ENCODE measurements at regions not wholly inside any gene's neighbourhood (a gene's known extent, or its start where the extent isn't known, plus 50 kb on each side); places are given as distances from the start of the nearest gene placed in this dataset.
"Not testable (repeated sequence)": the region's sequence is repeated elsewhere in the genome, so short reads cannot be mapped to it uniquely, and the experiment has no call there.

DNA sequence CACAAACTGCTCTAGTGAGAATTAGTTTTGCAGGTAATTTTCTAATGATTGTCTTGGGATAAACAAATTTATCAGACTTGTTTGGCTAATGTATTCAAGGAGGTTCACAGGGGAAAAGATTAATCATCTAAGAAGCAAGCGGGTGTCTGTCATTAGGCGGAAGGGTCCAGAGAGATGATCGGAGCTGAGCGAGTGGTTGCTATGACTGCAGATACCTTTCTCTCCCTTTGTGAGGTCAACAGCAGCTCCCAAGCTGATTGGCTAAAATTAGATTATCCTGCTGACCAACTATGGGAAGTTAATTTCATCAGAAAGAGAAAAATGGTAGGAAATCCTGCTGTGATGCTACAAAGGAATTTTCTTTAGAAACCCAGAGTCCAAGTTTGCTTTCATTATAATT, 276.0 kb downstream of the SOX2 start:
- Mint-ChIP-seq H3K36me3 (ENCODE audit: low read depth) (no peaks in the 10 kb centered on the region), H3K27ac (no peak overlapping the region), H3K4me3 (no peak overlapping the region), H3K4me1 (no peaks in the 10 kb centered on the region), H3K27me3 (no peaks in the 10 kb centered on the region), H3K9me3 (no peaks in the 10 kb centered on the region)
- no peak for DNase-seq
- POLR2A ChIA-PET: no interaction called here
- CTCF ChIA-PET: no interaction called here

GRCh38 chr3:181998828-181999227, 287.1 kb downstream of the SOX2 start:
- Mint-ChIP-seq H3K27me3 (no peaks in the 10 kb centered on the region), H3K27ac (no peak overlapping the region), H3K4me3 (no peak overlapping the region), H3K9me3 (no peaks in the 10 kb centered on the region), H3K4me1 (no peaks in the 10 kb centered on the region), H3K36me3 (ENCODE audit: low read depth) (no peaks in the 10 kb centered on the region)
- ChIA-PET CTCF (no interaction called here), POLR2A (no interaction called here)
- DNase-seq: no peak

- no peak overlapping the region for H3K27ac Mint-ChIP-seq
- H3K4me3 Mint-ChIP-seq: no peak overlapping the region
- no peaks in the 10 kb centered on the region for H3K9me3 Mint-ChIP-seq
- ChIA-PET CTCF (no interaction called here), POLR2A (no interaction called here)
- H3K27me3 Mint-ChIP-seq: no peaks in the 10 kb centered on the region
- DNase-seq: no peak
- H3K4me1 Mint-ChIP-seq: no peaks in the 10 kb centered on the region
- H3K36me3 Mint-ChIP-seq (ENCODE audit: low read depth): no peaks in the 10 kb centered on the region
Measured at GRCh38 chr3:181999314-181999713, 287.6 kb downstream of the SOX2 start.

GRCh38 chr3:182000447-182000846, 288.7 kb downstream of the SOX2 start:
- ChIA-PET CTCF (no interaction called here), POLR2A (no interaction called here)
- Mint-ChIP-seq H3K4me1 (no peaks in the 10 kb centered on the region), H3K4me3 (no peak overlapping the region), H3K27ac (no peak overlapping the region), H3K27me3 (no peaks in the 10 kb centered on the region), H3K36me3 (ENCODE audit: low read depth) (no peaks in the 10 kb centered on the region), H3K9me3 (no peaks in the 10 kb centered on the region)
- no peak for DNase-seq

DNA sequence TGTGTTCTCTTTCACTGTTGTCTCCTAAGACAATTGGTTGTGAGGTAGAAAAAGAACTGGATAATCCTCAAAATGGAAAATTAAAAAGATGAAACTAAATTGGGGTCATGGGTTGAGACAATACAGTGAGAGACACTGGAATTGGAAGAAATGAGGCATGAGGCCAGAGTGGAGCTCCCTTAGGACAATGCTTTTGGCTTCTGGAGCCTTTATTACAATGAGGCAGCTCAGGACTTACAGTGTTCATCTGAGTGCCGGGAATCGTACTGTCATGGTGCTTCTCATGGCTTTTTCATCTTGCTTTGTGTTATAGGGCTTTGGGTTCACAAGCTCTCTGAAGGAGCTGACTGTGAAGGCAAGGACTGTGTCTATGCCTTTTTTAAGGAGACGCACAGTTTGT, 293.5 kb downstream of the SOX2 start:
- no peak overlapping the region for H3K27ac Mint-ChIP-seq
- H3K4me3 Mint-ChIP-seq: no peak overlapping the region
- H3K4me1 Mint-ChIP-seq: no peaks in the 10 kb centered on the region
- no peak for DNase-seq
- no peaks in the 10 kb centered on the region for H3K36me3 Mint-ChIP-seq (ENCODE audit: low read depth)
- H3K27me3 Mint-ChIP-seq: no peaks in the 10 kb centered on the region
- POLR2A ChIA-PET: no interaction called here
- H3K9me3 Mint-ChIP-seq: no peaks in the 10 kb centered on the region
- CTCF ChIA-PET: interaction anchor here (0.6 kb wide), 1 partner anchor 898 kb away, joined by 3 read pairs; no protein-coding TSS in a partner anchor

DNA sequence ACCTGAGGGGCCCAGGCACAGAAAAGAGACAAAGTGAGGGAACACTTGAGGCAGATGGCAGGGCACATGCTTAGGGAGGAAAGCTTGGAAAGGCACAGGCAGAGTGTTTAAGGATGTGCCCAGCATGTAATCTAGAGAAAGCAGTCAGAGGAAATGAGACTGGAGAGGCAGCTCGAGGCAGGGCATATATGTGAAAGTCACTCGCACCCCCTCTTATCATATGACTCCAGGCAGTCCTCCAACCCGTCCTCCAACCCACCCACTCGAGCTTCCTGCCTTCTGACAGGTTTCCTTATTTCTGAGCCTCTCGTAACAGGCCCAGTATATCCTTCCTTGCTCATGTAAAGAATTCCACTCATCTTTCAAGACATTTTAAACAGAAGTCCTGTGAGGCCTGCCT, 294.0 kb downstream of the SOX2 start:
- no peak overlapping the region for H3K27ac Mint-ChIP-seq
- H3K9me3 Mint-ChIP-seq: no peaks in the 10 kb centered on the region
- no peak for DNase-seq
- ChIA-PET POLR2A (no interaction called here), CTCF (no interaction called here)
- H3K4me1 Mint-ChIP-seq: no peaks in the 10 kb centered on the region
- no peaks in the 10 kb centered on the region for H3K36me3 Mint-ChIP-seq (ENCODE audit: low read depth)
- no peak overlapping the region for H3K4me3 Mint-ChIP-seq
- no peaks in the 10 kb centered on the region for H3K27me3 Mint-ChIP-seq

- no peak for DNase-seq
- Mint-ChIP-seq H3K4me3 (no peak overlapping the region), H3K36me3 (ENCODE audit: low read depth) (no peaks in the 10 kb centered on the region), H3K27me3 (no peaks in the 10 kb centered on the region), H3K27ac (no peak overlapping the region), H3K9me3 (no peaks in the 10 kb centered on the region), H3K4me1 (no peaks in the 10 kb centered on the region)
- ChIA-PET CTCF (no interaction called here), POLR2A (no interaction called here)
Measured at GRCh38 chr3:182006431-182006830, 294.7 kb downstream of the SOX2 start.

DNA sequence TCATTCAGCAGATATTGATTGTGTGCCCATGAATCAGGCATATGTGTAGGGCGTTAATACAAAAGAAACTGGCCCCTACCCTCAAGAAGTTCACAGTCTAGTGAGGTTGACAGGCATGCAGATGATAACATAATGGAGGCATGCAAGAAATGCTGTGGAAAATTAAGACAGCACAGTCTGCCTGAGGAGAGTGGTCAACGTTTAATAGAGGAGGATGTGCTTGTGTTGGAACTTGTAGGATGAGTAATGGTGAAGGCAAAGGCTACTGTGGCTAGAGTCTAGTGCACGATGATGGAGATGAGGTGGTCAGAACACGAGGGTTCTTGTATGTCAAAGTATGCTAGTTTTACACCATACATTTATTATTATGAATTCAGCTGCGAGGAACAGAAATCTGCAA, 295.7 kb downstream of the SOX2 start:
- Mint-ChIP-seq H3K4me1 (no peaks in the 10 kb centered on the region), H3K9me3 (no peaks in the 10 kb centered on the region), H3K27me3 (no peaks in the 10 kb centered on the region), H3K27ac (no peak overlapping the region), H3K4me3 (no peak overlapping the region), H3K36me3 (ENCODE audit: low read depth) (no peaks in the 10 kb centered on the region)
- no peak for DNase-seq
- ChIA-PET CTCF (no interaction called here), POLR2A (no interaction called here)

DNA sequence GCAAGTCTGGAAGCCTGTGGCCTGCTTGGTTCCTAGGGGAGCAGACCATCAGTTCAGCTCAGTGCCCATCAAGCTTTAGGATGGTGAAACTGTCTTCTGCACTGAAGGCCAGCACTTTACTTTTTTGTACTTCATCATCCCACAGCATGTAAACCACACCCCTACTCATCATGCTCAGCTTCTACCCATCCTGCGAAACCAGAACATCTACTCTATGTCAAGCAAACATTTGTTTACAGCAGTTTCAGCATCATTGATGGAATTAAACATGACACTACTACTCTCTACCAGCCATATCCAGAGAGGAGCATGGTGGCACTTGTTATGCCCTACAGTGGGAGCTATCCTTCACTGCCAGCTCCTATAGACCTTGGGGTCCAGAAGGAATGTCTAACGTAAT, 306.6 kb downstream of the SOX2 start:
- no peak overlapping the region for H3K27ac Mint-ChIP-seq
- no peaks in the 10 kb centered on the region for H3K36me3 Mint-ChIP-seq (ENCODE audit: low read depth)
- DNase-seq: no peak
- CTCF ChIA-PET: no interaction called here
- no peaks in the 10 kb centered on the region for H3K9me3 Mint-ChIP-seq
- POLR2A ChIA-PET: no interaction called here
- H3K27me3 Mint-ChIP-seq: no peaks in the 10 kb centered on the region
- no peak overlapping the region for H3K4me3 Mint-ChIP-seq
- H3K4me1 Mint-ChIP-seq: no peaks in the 10 kb centered on the region

- ChIA-PET CTCF (no interaction called here), POLR2A (no interaction called here)
- no peaks in the 10 kb centered on the region for H3K9me3 Mint-ChIP-seq
- no peaks in the 10 kb centered on the region for H3K27me3 Mint-ChIP-seq
- no peaks in the 10 kb centered on the region for H3K4me1 Mint-ChIP-seq
- H3K36me3 Mint-ChIP-seq (ENCODE audit: low read depth): no peaks in the 10 kb centered on the region
- no peak overlapping the region for H3K4me3 Mint-ChIP-seq
- no peak overlapping the region for H3K27ac Mint-ChIP-seq
- no peak for DNase-seq
Measured at GRCh38 chr3:182019926-182020325, 308.2 kb downstream of the SOX2 start.

DNA sequence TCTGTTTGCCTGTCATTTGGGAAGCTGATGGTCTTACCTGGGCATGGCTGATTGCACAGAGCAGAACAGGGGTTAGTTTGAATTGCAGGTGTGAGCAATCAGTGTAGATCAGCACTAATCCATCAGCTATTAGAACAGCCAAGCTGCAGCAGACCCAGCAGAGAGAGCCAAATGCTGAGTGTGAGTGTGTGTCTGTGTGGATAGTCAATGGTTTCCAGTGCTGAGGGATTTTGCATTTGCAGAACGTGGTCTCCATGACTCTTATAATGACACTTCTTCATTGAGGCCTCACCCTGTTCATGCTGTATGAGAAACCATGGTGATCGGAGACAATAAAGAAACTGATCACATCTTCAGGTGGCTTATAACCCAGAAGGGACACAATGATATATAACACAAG, 312.1 kb downstream of the SOX2 start:
- no peaks in the 10 kb centered on the region for H3K9me3 Mint-ChIP-seq
- no peaks in the 10 kb centered on the region for H3K36me3 Mint-ChIP-seq (ENCODE audit: low read depth)
- no peak overlapping the region for H3K4me3 Mint-ChIP-seq
- no peaks in the 10 kb centered on the region for H3K27me3 Mint-ChIP-seq
- H3K27ac Mint-ChIP-seq: no peak overlapping the region
- CTCF ChIA-PET: no interaction called here
- POLR2A ChIA-PET: no interaction called here
- H3K4me1 Mint-ChIP-seq: no peaks in the 10 kb centered on the region
- DNase-seq: no peak

DNA sequence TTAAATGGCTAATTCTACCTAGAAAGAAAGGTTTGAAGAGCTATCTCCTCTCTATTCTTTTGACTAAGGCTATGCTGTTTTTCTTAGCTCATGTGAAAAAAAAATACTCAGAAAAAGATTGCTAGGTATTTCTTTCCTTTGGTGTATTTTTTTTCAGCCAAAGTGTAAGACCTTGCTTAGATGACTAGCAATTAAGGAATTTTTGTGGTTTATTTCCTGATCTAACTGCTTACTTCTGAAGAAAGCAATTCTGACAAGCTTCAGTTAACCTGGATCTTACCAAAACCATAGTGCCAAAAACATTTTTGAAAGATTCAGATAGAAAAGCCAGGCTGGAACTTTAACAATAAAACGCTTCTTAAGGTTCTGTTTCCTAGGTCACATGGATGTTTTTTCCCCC, 315.6 kb downstream of the SOX2 start:
- no peaks in the 10 kb centered on the region for H3K4me1 Mint-ChIP-seq
- H3K27ac Mint-ChIP-seq: no peak overlapping the region
- DNase-seq: no peak
- CTCF ChIA-PET: no interaction called here
- H3K36me3 Mint-ChIP-seq (ENCODE audit: low read depth): no peaks in the 10 kb centered on the region
- no peaks in the 10 kb centered on the region for H3K9me3 Mint-ChIP-seq
- H3K4me3 Mint-ChIP-seq: no peak overlapping the region
- no peaks in the 10 kb centered on the region for H3K27me3 Mint-ChIP-seq
- POLR2A ChIA-PET: no interaction called here

DNA sequence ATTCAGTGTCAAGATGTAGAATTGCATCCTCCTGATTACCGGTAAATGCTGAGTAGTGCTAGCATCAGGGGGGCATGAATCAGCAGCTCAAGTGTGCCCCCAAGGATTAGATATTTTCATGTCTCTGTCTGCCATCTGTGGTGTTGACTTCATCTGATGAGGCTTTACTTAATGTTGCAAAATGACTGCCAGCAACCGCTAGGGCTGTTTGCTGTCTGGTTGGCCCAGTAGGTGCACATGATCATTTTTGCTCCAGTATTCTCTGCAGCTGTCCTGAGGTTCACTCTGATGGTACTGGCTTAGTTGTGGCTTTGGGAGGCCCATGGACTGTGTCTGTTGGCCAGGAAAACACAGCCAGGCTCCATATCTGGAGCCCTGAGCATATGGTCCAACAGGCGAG, 316.4 kb downstream of the SOX2 start:
- H3K4me1 Mint-ChIP-seq: no peaks in the 10 kb centered on the region
- no peak overlapping the region for H3K27ac Mint-ChIP-seq
- no peak for DNase-seq
- POLR2A ChIA-PET: no interaction called here
- H3K9me3 Mint-ChIP-seq: no peaks in the 10 kb centered on the region
- H3K36me3 Mint-ChIP-seq (ENCODE audit: low read depth): no peaks in the 10 kb centered on the region
- H3K4me3 Mint-ChIP-seq: no peak overlapping the region
- CTCF ChIA-PET: no interaction called here
- no peaks in the 10 kb centered on the region for H3K27me3 Mint-ChIP-seq

- DNase-seq; H3K4me1 Mint-ChIP-seq; H3K27ac Mint-ChIP-seq; H3K36me3 Mint-ChIP-seq (ENCODE audit: low read depth); POLR2A ChIA-PET; H3K4me3 Mint-ChIP-seq; H3K27me3 Mint-ChIP-seq; H3K9me3 Mint-ChIP-seq; CTCF ChIA-PET: not testable (repeated sequence)
Measured at GRCh38 chr3:182034231-182034630, 322.5 kb downstream of the SOX2 start.

GRCh38 chr3:182035324-182035723, 323.6 kb downstream of the SOX2 start:
- no peak overlapping the region for H3K27ac Mint-ChIP-seq
- CTCF ChIA-PET: no interaction called here
- H3K4me1 Mint-ChIP-seq: no peaks in the 10 kb centered on the region
- H3K4me3 Mint-ChIP-seq: no peak overlapping the region
- no peaks in the 10 kb centered on the region for H3K27me3 Mint-ChIP-seq
- DNase-seq: no peak
- H3K9me3 Mint-ChIP-seq: peaks cover 4% of the 10 kb centered on the region
- POLR2A ChIA-PET: no interaction called here
- H3K36me3 Mint-ChIP-seq (ENCODE audit: low read depth): no peaks in the 10 kb centered on the region

All from activated CD4-positive, alpha-beta T cell treated with anti-CD3 and anti-CD28 coated beads, Interleukin-2, amount 10 ng/mL, durations not matched to agents 7 days and 5 days (primary cell).